Loucy (cell line): ENCODE measurements at regions not wholly inside any gene's neighbourhood (a gene's known extent, or its start where the extent isn't known, plus 50 kb on each side); places are given as distances from the start of the nearest gene placed in this dataset.

Experiments used
- H2AFZ ChIP-seq: fragments of 200-600 bp; sonication (generic); 2 replicates; pipeline ENCODE4 v1.6.0; 2016; ENCODE audit warnings: antibody characterized with exemption, mild to moderate bottlenecking, low read length, moderate library complexity
- H3F3A ChIP-seq: fragments of 200-600 bp; 2 replicates; pipeline ENCODE4 v1.6.0; 2016; ENCODE audit warnings: antibody characterized with exemption, low read depth, mild to moderate bottlenecking
- H3K27me3 ChIP-seq: fragments of 200-600 bp; sonication (generic); 2 replicates; pipeline ENCODE4 v1.6.1; 2014; ENCODE audit warnings: low read length, mild to moderate bottlenecking; ENCODE audit not compliant: insufficient read depth, poor library complexity, severe bottlenecking
- H3K36me3 ChIP-seq: fragments of 200-600 bp; sonication (generic); 2 replicates; pipeline ENCODE4 v1.6.1; 2016; ENCODE audit warnings: low read length; ENCODE audit not compliant: insufficient read depth
- H3K4me1 ChIP-seq: fragments of 200-600 bp; sonication (generic); 2 replicates; pipeline ENCODE4 v1.5.1; 2014; ENCODE audit warnings: low read length, mild to moderate bottlenecking; ENCODE audit not compliant: insufficient read depth, poor library complexity, severe bottlenecking
- H3K4me2 ChIP-seq: fragments of 200-600 bp; sonication (generic); 2 replicates; pipeline ENCODE4 v1.6.0; 2014; ENCODE audit warnings: antibody characterized with exemption, low read length, low read depth, mild to moderate bottlenecking; ENCODE audit not compliant: poor library complexity, severe bottlenecking
- H3K4me3 ChIP-seq: fragments of 200-600 bp; sonication (generic); 2 replicates; pipeline ENCODE4 v1.5.1; 2014; ENCODE audit warnings: low read length, mild to moderate bottlenecking, mixed read lengths; ENCODE audit not compliant: poor library complexity, severe bottlenecking
- H3K79me2 ChIP-seq: fragments of 200-600 bp; sonication (generic); 2 replicates; pipeline ENCODE4 v1.6.1; 2014; ENCODE audit warnings: low read length; ENCODE audit not compliant: insufficient read depth
- H3K9ac ChIP-seq: fragments of 200-600 bp; sonication (generic); 2 replicates; pipeline ENCODE4 v1.6.0; 2014; ENCODE audit warnings: mild to moderate bottlenecking, low read depth, low read length, moderate library complexity; ENCODE audit not compliant: poor library complexity, severe bottlenecking
- H3K9me2 ChIP-seq: fragments of 200-600 bp; sonication (generic); replicated peaks from 2 replicates; pipeline ENCODE4 v1.6.1; 2016; ENCODE audit warnings: low read depth, low read length, mixed read lengths
- H3K9me3 ChIP-seq: fragments of 200-600 bp; sonication (generic); 2 replicates; pipeline ENCODE4 v1.6.1; 2014; ENCODE audit warnings: mild to moderate bottlenecking, antibody characterized with exemption, low read length, low read depth; ENCODE audit not compliant: insufficient read depth
- H4K20me1 ChIP-seq: fragments of 200-600 bp; sonication (generic); 2 replicates; pipeline ENCODE4 v1.6.0; 2014; ENCODE audit warnings: antibody characterized with exemption, low read length, mild to moderate bottlenecking; ENCODE audit not compliant: insufficient read depth, poor library complexity, severe bottlenecking
- EZH2phosphoT487 ChIP-seq: fragments of 200-600 bp; IDR thresholded peaks from 2 replicates; pipeline ENCODE4 v1.6.1; 2018; ENCODE audit warnings: antibody characterized with exemption, mild to moderate bottlenecking, moderate library complexity, borderline replicate concordance
- TF ChIP-seq, protein P1 (sequence below): fragments of 200-600 bp; sonication (generic); conservative IDR thresholded peaks from 2 replicates; pipeline ENCODE4 v1.5.1; 2014; ENCODE audit warnings: mild to moderate bottlenecking, antibody characterized with exemption, low read length

DNA sequence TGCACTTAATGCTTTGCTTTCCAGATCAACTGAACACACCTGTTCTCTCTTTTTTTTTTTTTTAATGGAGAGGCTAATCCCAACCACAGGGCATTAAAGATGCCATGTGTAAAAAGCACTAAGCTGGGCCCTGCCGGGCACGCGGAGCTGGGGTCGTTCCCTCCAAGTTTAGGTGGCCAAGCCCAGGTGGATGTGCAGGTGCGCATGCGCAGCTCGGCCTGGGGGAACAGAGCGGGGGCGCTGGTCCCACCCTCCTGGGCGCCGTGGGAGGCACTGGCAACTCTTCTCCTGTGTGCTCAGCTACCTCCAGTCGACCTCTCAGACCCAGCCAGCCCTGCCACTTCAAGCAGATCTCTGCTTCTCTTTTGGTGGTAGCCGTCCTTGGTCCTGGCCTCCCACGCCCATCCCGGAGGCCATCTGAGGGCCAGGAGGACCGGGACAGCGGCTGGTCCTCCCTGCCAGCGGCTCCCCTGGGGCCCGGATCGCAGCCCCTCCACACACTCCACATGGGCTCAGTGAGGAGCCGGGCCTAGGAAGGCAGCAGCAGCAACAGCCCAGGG, 679.3 kb downstream of the BCL11B start:
- H3K79me2 ChIP-seq = no peaks in the 10 kb centered on the region
- H3K9me2 ChIP-seq = no peaks in the 10 kb centered on the region
- no peaks in the 10 kb centered on the region for H4K20me1 ChIP-seq
- TF ChIP-seq EZH2phosphoT487 = no peak
- TF ChIP-seq, protein P1, sequence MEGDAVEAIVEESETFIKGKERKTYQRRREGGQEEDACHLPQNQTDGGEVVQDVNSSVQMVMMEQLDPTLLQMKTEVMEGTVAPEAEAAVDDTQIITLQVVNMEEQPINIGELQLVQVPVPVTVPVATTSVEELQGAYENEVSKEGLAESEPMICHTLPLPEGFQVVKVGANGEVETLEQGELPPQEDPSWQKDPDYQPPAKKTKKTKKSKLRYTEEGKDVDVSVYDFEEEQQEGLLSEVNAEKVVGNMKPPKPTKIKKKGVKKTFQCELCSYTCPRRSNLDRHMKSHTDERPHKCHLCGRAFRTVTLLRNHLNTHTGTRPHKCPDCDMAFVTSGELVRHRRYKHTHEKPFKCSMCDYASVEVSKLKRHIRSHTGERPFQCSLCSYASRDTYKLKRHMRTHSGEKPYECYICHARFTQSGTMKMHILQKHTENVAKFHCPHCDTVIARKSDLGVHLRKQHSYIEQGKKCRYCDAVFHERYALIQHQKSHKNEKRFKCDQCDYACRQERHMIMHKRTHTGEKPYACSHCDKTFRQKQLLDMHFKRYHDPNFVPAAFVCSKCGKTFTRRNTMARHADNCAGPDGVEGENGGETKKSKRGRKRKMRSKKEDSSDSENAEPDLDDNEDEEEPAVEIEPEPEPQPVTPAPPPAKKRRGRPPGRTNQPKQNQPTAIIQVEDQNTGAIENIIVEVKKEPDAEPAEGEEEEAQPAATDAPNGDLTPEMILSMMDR = no peak
- no peak overlapping the region for H3K4me3 ChIP-seq
- H3K36me3 ChIP-seq = no peaks in the 10 kb centered on the region
- no peak overlapping the region for H3K9ac ChIP-seq
- no peaks in the 10 kb centered on the region for H3F3A ChIP-seq
- H2AFZ ChIP-seq = no peak overlapping the region
- no peaks in the 10 kb centered on the region for H3K27me3 ChIP-seq
- no peaks in the 10 kb centered on the region for H3K4me1 ChIP-seq
- H3K4me2 ChIP-seq = no peak overlapping the region
- H3K9me3 ChIP-seq = 0 out of 2 replicates have a peak, but pooled peaks cover 3% of the 10 kb centered on the region

DNA sequence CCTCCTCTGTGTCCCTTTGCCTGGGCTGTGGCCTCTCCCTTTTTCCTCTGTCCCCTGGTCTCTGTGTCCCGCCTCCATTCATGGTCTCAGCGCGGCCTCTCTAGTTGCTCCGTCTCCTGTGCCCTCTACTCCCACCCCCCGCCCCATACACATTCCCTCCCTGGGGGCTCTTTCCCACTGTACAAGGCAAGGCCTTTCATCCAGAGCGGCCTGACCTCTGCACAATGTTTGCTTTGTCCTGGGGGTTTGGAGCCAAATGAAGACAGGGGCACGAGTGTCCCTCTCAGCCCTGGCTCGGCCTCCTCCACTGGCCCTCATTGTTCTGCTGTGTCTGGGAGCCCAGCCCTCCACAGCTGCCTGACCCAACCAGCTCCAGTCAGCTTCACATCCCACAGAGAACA, 678.6 kb downstream of the BCL11B start:
- Histone ChIP-seq H3K36me3 (no peaks in the 10 kb centered on the region), H3K4me2 (no peak overlapping the region), H3K4me1 (no peaks in the 10 kb centered on the region), H2AFZ (no peak overlapping the region), H3K9me2 (no peaks in the 10 kb centered on the region), H4K20me1 (no peaks in the 10 kb centered on the region), H3K79me2 (no peaks in the 10 kb centered on the region), H3F3A (no peaks in the 10 kb centered on the region), H3K9ac (no peak overlapping the region), H3K9me3 (0 out of 2 replicates have a peak, but pooled peaks cover 3% of the 10 kb centered on the region), H3K4me3 (no peak overlapping the region), H3K27me3 (no peaks in the 10 kb centered on the region)
- TF ChIP-seq, protein P1 = no peak
- no peak for TF ChIP-seq EZH2phosphoT487

DNA sequence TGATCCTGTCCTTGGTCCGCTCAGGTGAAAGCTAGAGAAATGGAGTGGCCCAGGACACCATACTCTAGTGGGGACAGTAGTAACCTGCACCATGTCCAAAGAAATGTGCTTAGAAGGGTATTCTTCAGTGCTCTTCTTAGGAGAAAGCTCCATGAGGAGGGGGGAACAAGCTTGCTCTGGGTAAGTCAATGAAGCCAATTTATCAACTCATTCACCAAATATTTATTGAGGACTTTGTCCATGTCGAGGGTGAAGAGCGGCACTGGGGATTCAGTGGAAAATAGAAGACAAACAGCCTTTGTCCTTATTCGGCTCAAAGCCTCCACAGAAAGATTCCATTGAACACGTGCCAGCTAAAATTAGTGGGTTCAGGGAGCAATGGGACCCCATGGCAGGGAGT, 677.8 kb downstream of the BCL11B start:
- TF ChIP-seq, protein P1 = no peak
- TF ChIP-seq EZH2phosphoT487 = no peak
- H3K36me3 ChIP-seq = no peaks in the 10 kb centered on the region
- H4K20me1 ChIP-seq = no peaks in the 10 kb centered on the region
- no peaks in the 10 kb centered on the region for H3K4me1 ChIP-seq
- H3K79me2 ChIP-seq = no peaks in the 10 kb centered on the region
- H3F3A ChIP-seq = no peaks in the 10 kb centered on the region
- H2AFZ ChIP-seq = no peak overlapping the region
- no peak overlapping the region for H3K4me2 ChIP-seq
- H3K27me3 ChIP-seq = no peaks in the 10 kb centered on the region
- H3K9ac ChIP-seq = no peak overlapping the region
- no peaks in the 10 kb centered on the region for H3K9me2 ChIP-seq
- H3K9me3 ChIP-seq = 0 out of 2 replicates have a peak, but pooled peaks cover 3% of the 10 kb centered on the region
- H3K4me3 ChIP-seq = no peak overlapping the region
